Neutrophil (primary cell): ENCODE measurements at regions not wholly inside any gene's neighbourhood (a gene's known extent, or its start where the extent isn't known, plus 50 kb on each side); places are given as distances from the start of the nearest gene placed in this dataset.

Experiments used
- H3K27ac ChIP-seq: fragments of 200-600 bp; sonication (generic); 2 replicates; pipeline ENCODE4 v1.5.1; 2016; ENCODE audit warnings: mild to moderate bottlenecking, moderate library complexity
- H3K27me3 ChIP-seq: fragments of 200-600 bp; sonication (generic); 2 replicates; pipeline ENCODE4 v1.6.0; 2016; ENCODE audit warnings: mild to moderate bottlenecking
- H3K36me3 ChIP-seq: fragments of 200-600 bp; sonication (generic); 2 replicates; pipeline ENCODE4 v1.5.1; 2017
- H3K4me1 ChIP-seq, 2 experiments: fragments of 200-600 bp in 1 of 2; sonication (generic) in 1 of 2; 1 replicate in 1 of 2; 2 replicates in 1 of 2; pipeline versions ENCODE4 v1.5.1 to v1.6.1; 2013 to 2016; ENCODE audit warnings: low read depth in 1 of 2, low read length in 1 of 2, mild to moderate bottlenecking in 1 of 2, moderate library complexity in 1 of 2; ENCODE audit not compliant: control insufficient read depth in 1 of 2, insufficient read depth in 1 of 2
- H3K4me3 ChIP-seq, 2 experiments: fragments of 200-600 bp in 1 of 2; sonication (generic) in 1 of 2; 1 replicate in 1 of 2; 2 replicates in 1 of 2; pipeline ENCODE4 v1.5.1; 2013 to 2016; ENCODE audit warnings: low read depth in 1 of 2, low read length in 1 of 2, mild to moderate bottlenecking in 1 of 2, moderate library complexity in 1 of 2
- H3K9me3 ChIP-seq: fragments of 200-600 bp; sonication (generic); 2 replicates; pipeline ENCODE4 v1.5.1; 2016
- CTCF ChIP-seq: fragments of 200-600 bp; sonication (generic); IDR thresholded peaks from 2 replicates; pipeline ENCODE4 v1.5.1; 2016; ENCODE audit warnings: antibody characterized with exemption

GRCh38 chr9:7452378-7452777 is 347.2 kb downstream of the DMAC1 start:
- Histone ChIP-seq H3K27ac (no peak overlapping the region), H3K4me1 (no peaks in the 10 kb centered on the region), H3K9me3 (no peaks in the 10 kb centered on the region), H3K36me3 (no peaks in the 10 kb centered on the region), H3K4me3 (no peak overlapping the region), H3K27me3 (no peaks in the 10 kb centered on the region)
- no peak for TF ChIP-seq CTCF

- no peaks in the 10 kb centered on the region for H3K4me1 ChIP-seq
- H3K9me3 ChIP-seq, result no peaks in the 10 kb centered on the region
- H3K4me3 ChIP-seq, result no peak overlapping the region
- no peak overlapping the region for H3K27ac ChIP-seq
- TF ChIP-seq CTCF, result no peak
- H3K36me3 ChIP-seq, result no peaks in the 10 kb centered on the region
- no peaks in the 10 kb centered on the region for H3K27me3 ChIP-seq
Observed at GRCh38 chr9:7451062-7451461, 348.5 kb downstream of the DMAC1 start.

DNA sequence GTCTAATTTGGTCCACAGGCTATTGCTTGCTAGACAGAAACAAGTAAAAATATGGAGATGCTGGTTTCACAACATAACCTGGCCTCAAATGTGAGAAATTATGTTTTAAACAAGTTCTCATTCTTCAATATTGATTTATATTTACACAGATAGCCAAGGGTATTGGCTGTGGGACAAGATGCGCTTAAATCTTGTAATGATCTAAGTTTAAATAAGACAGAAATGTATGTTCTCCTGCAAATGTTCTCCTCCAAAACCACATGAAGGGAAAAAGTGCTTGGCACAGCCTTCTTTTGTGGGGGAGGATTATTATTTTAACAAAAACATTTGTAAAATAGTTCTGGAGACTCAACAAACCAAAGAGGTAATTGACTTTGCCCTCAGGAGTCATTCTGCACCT is 356.0 kb downstream of the DMAC1 start:
- H3K27ac ChIP-seq, result no peak overlapping the region
- no peaks in the 10 kb centered on the region for H3K9me3 ChIP-seq
- no peak overlapping the region for H3K4me3 ChIP-seq
- no peaks in the 10 kb centered on the region for H3K27me3 ChIP-seq
- H3K4me1 ChIP-seq, result no peaks in the 10 kb centered on the region
- no peaks in the 10 kb centered on the region for H3K36me3 ChIP-seq
- TF ChIP-seq CTCF, result no peak

DNA sequence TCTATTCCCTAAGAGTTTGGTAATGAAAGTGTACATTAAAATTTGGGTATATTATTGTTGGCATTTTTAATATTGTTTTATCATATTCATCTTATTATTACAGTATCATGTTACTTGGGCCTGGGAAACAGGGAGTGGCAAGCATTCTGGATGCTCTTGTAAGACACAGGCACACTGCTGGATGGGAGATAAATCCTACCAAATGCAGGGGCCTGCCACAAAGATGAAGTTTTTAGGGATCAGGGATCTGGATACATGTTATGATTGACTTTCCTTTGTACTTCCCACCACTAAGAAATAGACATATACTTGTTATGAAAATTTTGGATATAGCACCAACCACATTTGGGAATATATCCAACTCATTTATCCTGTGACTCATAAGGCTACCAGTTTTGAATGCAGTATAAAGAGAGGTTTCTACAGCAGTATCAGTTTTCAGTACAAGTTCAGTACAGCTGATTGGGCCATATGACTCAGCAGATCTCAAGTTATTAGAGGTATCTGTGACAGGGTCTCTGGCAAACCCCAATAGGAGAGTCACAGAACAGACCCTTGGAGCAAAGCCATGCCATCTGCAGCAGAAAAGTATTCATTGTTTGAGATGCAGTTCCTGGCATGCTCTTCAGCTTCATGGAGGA is 360.1 kb downstream of the DMAC1 start:
- no peak for TF ChIP-seq CTCF
- no peaks in the 10 kb centered on the region for H3K4me1 ChIP-seq
- no peaks in the 10 kb centered on the region for H3K36me3 ChIP-seq
- no peak overlapping the region for H3K4me3 ChIP-seq
- no peaks in the 10 kb centered on the region for H3K9me3 ChIP-seq
- H3K27ac ChIP-seq, result no peak overlapping the region
- H3K27me3 ChIP-seq, result no peaks in the 10 kb centered on the region

- H3K27ac ChIP-seq, result no peak overlapping the region
- no peaks in the 10 kb centered on the region for H3K9me3 ChIP-seq
- H3K27me3 ChIP-seq, result no peaks in the 10 kb centered on the region
- TF ChIP-seq CTCF, result no peak
- H3K4me1 ChIP-seq, result no peaks in the 10 kb centered on the region
- H3K36me3 ChIP-seq, result no peaks in the 10 kb centered on the region
- no peak overlapping the region for H3K4me3 ChIP-seq
Observed at GRCh38 chr9:7436754-7437153, 362.8 kb downstream of the DMAC1 start.
